ENCODE measurements at regions not wholly inside any gene's neighbourhood (a gene's known extent, or its start where the extent isn't known, plus 50 kb on each side); places are given as distances from the start of the nearest gene placed in this dataset.

- TF ChIP-seq CTCF (IDR thresholded peaks at IDR 0.05) = no peak
- no peak for TF ChIP-seq POLR2A (IDR thresholded peaks at IDR 0.05)
Observed at GRCh38 chr4:148530114-148530513, 87.9 kb upstream of the NR3C2 start.
